OCI-LY7 (cell line): ENCODE measurements at regions not wholly inside any gene's neighbourhood (a gene's known extent, or its start where the extent isn't known, plus 50 kb on each side); places are given as distances from the start of the nearest gene placed in this dataset.

Source experiments
- EZH2phosphoT487 ChIP-seq: fragments of 200-600 bp; sonication (generic); IDR thresholded peaks from 2 replicates; pipeline ENCODE4 v1.6.1; 2018; ENCODE audit warnings: low read depth, borderline replicate concordance, mild to moderate bottlenecking, mixed run types, antibody characterized with exemption, low read length, moderate library complexity, mixed read lengths
- TF ChIP-seq, protein P1 (sequence below): fragments of 200-600 bp; sonication (generic); conservative IDR thresholded peaks from 2 replicates; pipeline ENCODE4 v1.5.1; 2014; ENCODE audit warnings: mild to moderate bottlenecking, antibody characterized with exemption, low read length, moderate library complexity, mixed read lengths

DNA sequence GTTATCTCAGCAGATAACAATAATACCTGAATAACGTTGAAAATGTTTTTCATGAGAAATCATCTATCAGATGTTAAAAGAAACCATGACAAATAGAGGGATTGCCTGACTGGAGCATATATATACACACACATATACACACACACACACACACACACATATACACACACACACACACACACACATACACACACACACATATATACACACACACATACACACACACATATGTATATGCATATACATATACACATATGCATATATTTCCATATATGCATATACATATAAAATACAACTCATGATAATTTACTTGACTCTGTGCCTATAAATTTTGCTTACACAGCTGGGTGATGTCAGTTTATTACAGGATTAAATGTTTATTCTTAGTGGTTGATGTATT is 847.3 kb upstream of the ADAMTS5 start:
- TF ChIP-seq, protein P1, sequence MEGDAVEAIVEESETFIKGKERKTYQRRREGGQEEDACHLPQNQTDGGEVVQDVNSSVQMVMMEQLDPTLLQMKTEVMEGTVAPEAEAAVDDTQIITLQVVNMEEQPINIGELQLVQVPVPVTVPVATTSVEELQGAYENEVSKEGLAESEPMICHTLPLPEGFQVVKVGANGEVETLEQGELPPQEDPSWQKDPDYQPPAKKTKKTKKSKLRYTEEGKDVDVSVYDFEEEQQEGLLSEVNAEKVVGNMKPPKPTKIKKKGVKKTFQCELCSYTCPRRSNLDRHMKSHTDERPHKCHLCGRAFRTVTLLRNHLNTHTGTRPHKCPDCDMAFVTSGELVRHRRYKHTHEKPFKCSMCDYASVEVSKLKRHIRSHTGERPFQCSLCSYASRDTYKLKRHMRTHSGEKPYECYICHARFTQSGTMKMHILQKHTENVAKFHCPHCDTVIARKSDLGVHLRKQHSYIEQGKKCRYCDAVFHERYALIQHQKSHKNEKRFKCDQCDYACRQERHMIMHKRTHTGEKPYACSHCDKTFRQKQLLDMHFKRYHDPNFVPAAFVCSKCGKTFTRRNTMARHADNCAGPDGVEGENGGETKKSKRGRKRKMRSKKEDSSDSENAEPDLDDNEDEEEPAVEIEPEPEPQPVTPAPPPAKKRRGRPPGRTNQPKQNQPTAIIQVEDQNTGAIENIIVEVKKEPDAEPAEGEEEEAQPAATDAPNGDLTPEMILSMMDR: no peak
- TF ChIP-seq EZH2phosphoT487: no peak
